OCI-LY7 (cell line): ENCODE measurements at regions not wholly inside any gene's neighbourhood (a gene's known extent, or its start where the extent isn't known, plus 50 kb on each side); places are given as distances from the start of the nearest gene placed in this dataset.

Experiments
- BruUV-seq: library from RNA; stranded (reverse); fragments of 400-500 nt; replicated peaks from 2 replicates; lab custom pipeline; 2021; lab: Mats Ljungman, UMichigan
- CTCF ChIA-PET: fragments of 300-600 bp; sonication (Branson Sonifier 250); formaldehyde crosslinking; loops from one replicate; lab custom pipeline; 2022; ENCODE audit warnings: antibody characterized with exemption; ENCODE audit not compliant: unreplicated experiment; lab: Charles Lee
- POLR2A ChIA-PET: fragments of 300-600 bp; sonication (Branson Sonifier 250); formaldehyde crosslinking; loops from one replicate; lab custom pipeline; 2022; ENCODE audit warnings: antibody characterized with exemption; lab: Charles Lee
- DNase-seq: peaks from one replicate; pipeline ENCODE4 v3.0.0-alpha.2; 2015; ENCODE audit warnings: low spot score
- H2AFZ ChIP-seq: fragments of 200-600 bp; sonication (generic), shearing (Covaris generic); 2 replicates; pipeline ENCODE4 v1.6.1; 2014; ENCODE audit warnings: mild to moderate bottlenecking, antibody characterized with exemption, low read length, moderate library complexity
- H3K27ac ChIP-seq: fragments of 200-600 bp; sonication (generic); 2 replicates; pipeline ENCODE4 v1.5.1; 2014; ENCODE audit warnings: mixed run types, low read depth, mild to moderate bottlenecking, moderate library complexity, low read length, inconsistent platforms; ENCODE audit not compliant: poor library complexity, severe bottlenecking
- H3K36me3 ChIP-seq: fragments of 200-600 bp; sonication (generic); 2 replicates; pipeline ENCODE4 v1.6.1; 2014; ENCODE audit warnings: mild to moderate bottlenecking, antibody characterized with exemption, low read length, moderate library complexity, mixed read lengths; ENCODE audit not compliant: insufficient read depth
- H3K4me1 ChIP-seq: fragments of 200-600 bp; sonication (generic); 2 replicates; pipeline ENCODE4 v1.5.1; 2014; ENCODE audit warnings: mild to moderate bottlenecking, low read length; ENCODE audit not compliant: insufficient read depth, poor library complexity, severe bottlenecking
- H3K4me2 ChIP-seq: fragments of 200-600 bp; sonication (generic); 2 replicates; pipeline ENCODE4 v1.6.1; 2014; ENCODE audit warnings: mild to moderate bottlenecking, low read length
- H3K4me3 ChIP-seq: fragments of 200-600 bp; sonication (generic); 2 replicates; pipeline ENCODE4 v1.5.1; 2014; ENCODE audit warnings: mild to moderate bottlenecking, low read depth, low read length; ENCODE audit not compliant: poor library complexity, severe bottlenecking
- H3K79me2 ChIP-seq: fragments of 200-600 bp; sonication (generic); 2 replicates; pipeline ENCODE4 v1.6.1; 2016; ENCODE audit warnings: low read depth, mild to moderate bottlenecking, low read length, moderate library complexity, mixed read lengths; ENCODE audit not compliant: insufficient read depth
- H3K9me2 ChIP-seq: fragments of 200-600 bp; sonication (generic); 2 replicates; pipeline ENCODE4 v1.6.1; 2016; ENCODE audit warnings: mild to moderate bottlenecking, low read length, mixed read lengths; ENCODE audit not compliant: insufficient read depth
- H3K9me3 ChIP-seq: fragments of 200-600 bp; sonication (generic); 2 replicates; pipeline ENCODE4 v1.6.1; 2014; ENCODE audit warnings: mild to moderate bottlenecking, mixed run types, low read length, mixed read lengths
- H4K20me1 ChIP-seq: fragments of 200-600 bp; sonication (generic); 2 replicates; pipeline ENCODE4 v1.6.1; 2014; ENCODE audit warnings: mild to moderate bottlenecking, antibody characterized with exemption, low read length, moderate library complexity, mixed read lengths; ENCODE audit not compliant: insufficient read depth
- EZH2phosphoT487 ChIP-seq: fragments of 200-600 bp; sonication (generic); IDR thresholded peaks from 2 replicates; pipeline ENCODE4 v1.6.1; 2018; ENCODE audit warnings: low read depth, borderline replicate concordance, mild to moderate bottlenecking, mixed run types, antibody characterized with exemption, low read length, moderate library complexity, mixed read lengths
- intact Hi-C: fragments of 100-400 bp; cut with micrococcal nuclease; formaldehyde crosslinking; loops from one replicate; pipeline ENCODE4 v1.10.0; 2022; ENCODE audit not compliant: unreplicated experiment
- TF ChIP-seq, protein P1 (sequence below): fragments of 200-600 bp; sonication (generic); conservative IDR thresholded peaks from 2 replicates; pipeline ENCODE4 v1.5.1; 2014; ENCODE audit warnings: mild to moderate bottlenecking, antibody characterized with exemption, low read length, moderate library complexity, mixed read lengths

- DNase-seq, result no peak
- intact Hi-C loops, result no loop called here
- CTCF ChIA-PET, result no interaction called here
Measured at GRCh38 chr13:34409496-34410182, 532.4 kb upstream of the NBEA start.

DNA sequence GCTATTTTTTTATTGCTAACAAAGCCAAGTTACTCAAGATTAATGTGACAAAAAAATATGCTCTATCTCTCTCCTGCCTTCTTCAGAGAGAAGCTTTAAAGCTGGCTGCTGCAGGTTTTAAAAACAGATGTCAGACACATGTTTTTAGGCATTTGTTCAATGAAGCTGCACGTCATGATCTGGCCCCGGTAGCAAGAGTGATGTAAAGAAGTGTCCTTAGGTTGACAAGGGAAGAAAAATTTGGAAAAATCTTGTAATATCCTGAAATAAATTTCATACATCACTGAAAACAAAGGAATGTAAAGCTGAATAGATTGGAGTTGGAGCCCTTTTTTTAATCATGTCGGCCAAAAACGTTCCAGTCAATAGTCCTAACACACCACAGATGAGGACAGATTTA is 531.4 kb upstream of the NBEA start:
- H3K4me3 ChIP-seq, result no peak overlapping the region
- H4K20me1 ChIP-seq, result no peaks in the 10 kb centered on the region
- H3K9me3 ChIP-seq, result no peaks in the 10 kb centered on the region
- H3K4me1 ChIP-seq, result no peaks in the 10 kb centered on the region
- no peak overlapping the region for H3K4me2 ChIP-seq
- H3K79me2 ChIP-seq, result no peaks in the 10 kb centered on the region
- intact Hi-C loops, result no loop called here
- H3K9me2 ChIP-seq, result no peaks in the 10 kb centered on the region
- H3K27ac ChIP-seq, result no peak overlapping the region
- no peak overlapping the region for H2AFZ ChIP-seq
- no peak for DNase-seq
- BruUV-seq, result no TSS peak
- CTCF ChIA-PET, result no interaction called here
- POLR2A ChIA-PET, result interaction anchor here (0.6 to 1.0 kb wide), 3 partner anchors 17 to 103 kb away, joined by 3 to 5 read pairs (median 3); no protein-coding TSS in a partner anchor
- TF ChIP-seq, protein P1, sequence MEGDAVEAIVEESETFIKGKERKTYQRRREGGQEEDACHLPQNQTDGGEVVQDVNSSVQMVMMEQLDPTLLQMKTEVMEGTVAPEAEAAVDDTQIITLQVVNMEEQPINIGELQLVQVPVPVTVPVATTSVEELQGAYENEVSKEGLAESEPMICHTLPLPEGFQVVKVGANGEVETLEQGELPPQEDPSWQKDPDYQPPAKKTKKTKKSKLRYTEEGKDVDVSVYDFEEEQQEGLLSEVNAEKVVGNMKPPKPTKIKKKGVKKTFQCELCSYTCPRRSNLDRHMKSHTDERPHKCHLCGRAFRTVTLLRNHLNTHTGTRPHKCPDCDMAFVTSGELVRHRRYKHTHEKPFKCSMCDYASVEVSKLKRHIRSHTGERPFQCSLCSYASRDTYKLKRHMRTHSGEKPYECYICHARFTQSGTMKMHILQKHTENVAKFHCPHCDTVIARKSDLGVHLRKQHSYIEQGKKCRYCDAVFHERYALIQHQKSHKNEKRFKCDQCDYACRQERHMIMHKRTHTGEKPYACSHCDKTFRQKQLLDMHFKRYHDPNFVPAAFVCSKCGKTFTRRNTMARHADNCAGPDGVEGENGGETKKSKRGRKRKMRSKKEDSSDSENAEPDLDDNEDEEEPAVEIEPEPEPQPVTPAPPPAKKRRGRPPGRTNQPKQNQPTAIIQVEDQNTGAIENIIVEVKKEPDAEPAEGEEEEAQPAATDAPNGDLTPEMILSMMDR, result no peak
- TF ChIP-seq EZH2phosphoT487, result no peak
- no peaks in the 10 kb centered on the region for H3K36me3 ChIP-seq

More at GRCh38 chr13:34409496-34410182, 532.4 kb upstream of the NBEA start:
- Histone ChIP-seq H3K36me3 (no peaks in the 10 kb centered on the region), H3K4me2 (no peak overlapping the region), H4K20me1 (no peaks in the 10 kb centered on the region), H3K4me1 (no peaks in the 10 kb centered on the region), H3K79me2 (no peaks in the 10 kb centered on the region), H3K9me3 (no peaks in the 10 kb centered on the region), H3K27ac (no peak overlapping the region), H3K9me2 (no peaks in the 10 kb centered on the region), H3K4me3 (no peak overlapping the region), H2AFZ (no peak overlapping the region)
- POLR2A ChIA-PET, result interaction anchor here (0.7 kb wide), 1 partner anchor 64 kb away, joined by 4 read pairs; no protein-coding TSS in a partner anchor
- TF ChIP-seq, protein P1, result no peak
- TF ChIP-seq EZH2phosphoT487, result no peak
- no TSS peak for BruUV-seq

- H3K4me3 ChIP-seq, result no peak overlapping the region
- H3K4me2 ChIP-seq, result no peak overlapping the region
- POLR2A ChIA-PET, result interaction anchor here (0.9 to 1.0 kb wide), 2 partner anchors 17 to 22 kb away, joined by 3 to 5 read pairs; no protein-coding TSS in a partner anchor
- no peaks in the 10 kb centered on the region for H3K36me3 ChIP-seq
- intact Hi-C loops, result no loop called here
- CTCF ChIA-PET, result no interaction called here
- H3K9me2 ChIP-seq, result no peaks in the 10 kb centered on the region
- H3K9me3 ChIP-seq, result no peaks in the 10 kb centered on the region
- no peak overlapping the region for H3K27ac ChIP-seq
- H2AFZ ChIP-seq, result no peak overlapping the region
- TF ChIP-seq EZH2phosphoT487, result no peak
- TF ChIP-seq, protein P1, result no peak
- no TSS peak for BruUV-seq
- no peaks in the 10 kb centered on the region for H4K20me1 ChIP-seq
- H3K79me2 ChIP-seq, result no peaks in the 10 kb centered on the region
- no peaks in the 10 kb centered on the region for H3K4me1 ChIP-seq
- no peak for DNase-seq
Measured at GRCh38 chr13:34411177-34411576, 530.9 kb upstream of the NBEA start.
